ENCODE measurements at regions not wholly inside any gene's neighbourhood (a gene's known extent, or its start where the extent isn't known, plus 50 kb on each side); places are given as distances from the start of the nearest gene placed in this dataset.

DNA sequence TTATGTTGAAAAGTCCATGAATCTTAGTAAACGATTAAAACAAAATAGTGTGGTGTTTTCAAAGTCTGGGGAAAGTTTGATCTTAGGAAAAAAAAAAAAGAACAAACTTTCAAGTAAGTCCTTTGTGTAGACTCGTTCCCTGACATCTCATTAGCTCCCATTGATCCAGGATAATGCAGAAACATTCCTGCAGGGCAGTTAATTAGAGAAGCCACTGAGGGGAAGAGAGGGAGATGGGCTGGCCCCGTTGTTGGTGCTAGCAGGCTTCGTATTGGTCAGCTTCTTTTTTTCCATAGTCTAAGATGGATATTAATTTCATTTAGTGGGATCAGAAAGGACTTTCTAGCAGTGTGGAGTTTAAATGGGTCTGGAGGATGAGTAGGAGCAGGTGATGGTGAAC is 340.2 kb downstream of the DRD1 start:
- Histone ChIP-seq H3K4me3 (no peak overlapping the region), H3K27ac (no peak overlapping the region), H3K36me3 (replicated peaks in 1 of 2) (no peaks in the 10 kb centered on the region), H3K4me1 (replicated peaks in 1 of 2) (no peaks in the 10 kb centered on the region), H3K27me3 (peaks cover 4% of the 10 kb centered on the region), H3K9me3 (replicated peaks in 1 of 3) (no peaks in the 10 kb centered on the region)
- TF ChIP-seq POLR2A (IDR thresholded peaks at IDR 0.05) (no peak), CTCF (IDR thresholded peaks at IDR 0.05) (no peak)
- WGBS, 4 donors: 55 to 61% (median 57%) methylated on average over 4 of the region's 4 CpGs
- intact Hi-C loops (cut with DNase I): no loop called here
- DNase-seq: no peak

- no peak overlapping the region for H3K27ac ChIP-seq
- no peak overlapping the region for H3K4me3 ChIP-seq
- no peaks in the 10 kb centered on the region for H3K4me1 ChIP-seq (replicated peaks in 1 of 2)
- peaks cover 4% of the 10 kb centered on the region for H3K27me3 ChIP-seq
- H3K36me3 ChIP-seq (replicated peaks in 1 of 2): no peaks in the 10 kb centered on the region
- intact Hi-C loops (cut with DNase I): no loop called here
- H3K9me3 ChIP-seq (replicated peaks in 1 of 3): no peaks in the 10 kb centered on the region
- TF ChIP-seq CTCF (IDR thresholded peaks at IDR 0.05) (no peak), POLR2A (IDR thresholded peaks at IDR 0.05) (no peak)
- no peak for DNase-seq
Measured at GRCh38 chr5:175102717-175103116, 341.3 kb downstream of the DRD1 start.

GRCh38 chr5:175098301-175098700 is 345.7 kb downstream of the DRD1 start:
- DNase-seq: no peak
- no peaks in the 10 kb centered on the region for H3K4me1 ChIP-seq (replicated peaks in 1 of 2)
- WGBS, 4 donors: 60 to 69% (median 64%) methylated on average over 7 of the region's 7 CpGs
- intact Hi-C loops (cut with DNase I): no loop called here
- H3K4me3 ChIP-seq: no peak overlapping the region
- H3K36me3 ChIP-seq (replicated peaks in 1 of 2): no peaks in the 10 kb centered on the region
- no peaks in the 10 kb centered on the region for H3K9me3 ChIP-seq (replicated peaks in 1 of 3)
- no peaks in the 10 kb centered on the region for H3K27me3 ChIP-seq
- no peak overlapping the region for H3K27ac ChIP-seq
- TF ChIP-seq POLR2A (IDR thresholded peaks at IDR 0.05) (no peak), CTCF (IDR thresholded peaks at IDR 0.05) (no peak)

DNA sequence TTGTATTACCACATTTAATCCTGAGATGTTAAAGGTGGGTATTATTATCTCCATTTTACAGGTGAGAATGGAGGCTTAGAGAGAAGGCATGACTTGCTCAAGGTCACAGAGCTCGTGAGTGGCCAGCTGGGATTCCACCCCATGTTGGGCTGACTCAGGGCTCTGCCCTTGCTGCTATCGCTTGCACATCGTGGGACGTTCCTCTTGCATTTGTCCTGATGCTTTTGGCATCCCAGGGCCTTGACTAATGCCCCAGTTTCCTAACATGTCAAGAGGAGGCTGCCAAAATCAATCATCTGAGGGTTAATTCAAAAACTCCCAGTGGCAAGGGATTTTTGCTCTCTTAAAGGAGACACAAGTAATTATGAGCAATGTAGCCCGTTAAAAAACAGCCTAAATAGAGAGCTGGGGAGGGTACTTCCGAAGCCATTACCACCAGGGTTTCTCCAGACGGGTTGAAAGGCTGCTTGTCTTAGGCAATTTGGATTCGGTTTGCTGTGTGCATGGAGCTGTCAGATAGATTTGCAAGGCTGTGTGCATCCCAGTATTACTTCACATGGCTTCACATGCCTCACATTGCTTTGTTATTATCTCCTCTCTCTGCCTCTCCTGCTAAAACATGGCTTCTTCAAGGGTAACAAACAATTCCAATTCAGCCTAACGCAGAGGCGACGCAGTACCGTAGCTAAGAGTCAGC is 347.4 kb downstream of the DRD1 start:
- WGBS, 4 donors: 33 to 45% (median 39%) methylated on average over 12 of the region's 12 CpGs
- peak overlapping the region in 1 of 5 donors; percentile 48 for H3K27ac ChIP-seq
- H3K4me3 ChIP-seq: no peak overlapping the region
- H3K4me1 ChIP-seq (replicated peaks in 1 of 2): no peaks in the 10 kb centered on the region
- no peaks in the 10 kb centered on the region for H3K27me3 ChIP-seq
- intact Hi-C loops (cut with DNase I): no loop called here
- no peaks in the 10 kb centered on the region for H3K9me3 ChIP-seq (replicated peaks in 1 of 3)
- TF ChIP-seq CTCF (IDR thresholded peaks at IDR 0.05) (no peak), POLR2A (IDR thresholded peaks at IDR 0.05) (no peak)
- peak; percentile 45 to 90 (median 81) for DNase-seq
- H3K36me3 ChIP-seq (replicated peaks in 1 of 2): no peaks in the 10 kb centered on the region
